Heart right ventricle (tissue), 16 donors: ENCODE measurements at regions not wholly inside any gene's neighbourhood (a gene's known extent, or its start where the extent isn't known, plus 50 kb on each side); places are given as distances from the start of the nearest gene placed in this dataset.

ENCODE experiments used
- ATAC-seq, 8 donors: fragments of 200-7000 bp; cut with Tn5 transposase; one replicate each; pipeline ENCODE4 v1.9.1; 2020; ENCODE audit warnings: mild to moderate bottlenecking in 8 of 8, moderate library complexity in 8 of 8, moderate number of reproducible peaks in 1 of 8
- DNase-seq, 2 donors: peaks; one replicate each; pipeline ENCODE4 v3.0.0-alpha.2; 2020
- H3K27ac ChIP-seq, 10 donors: fragments of 200-600 bp; sonication (generic) in 2 of 10; one replicate each; pipeline versions ENCODE4 v1.5.0 to v1.8.0; 2020 to 2022; ENCODE audit warnings: mild to moderate bottlenecking in 3 of 10
- H3K27me3 ChIP-seq, 7 donors: fragments of 200-600 bp; one replicate each; pipeline ENCODE4 v1.8.0; 2021 to 2022; ENCODE audit warnings: mild to moderate bottlenecking in 2 of 7
- H3K36me3 ChIP-seq, 9 donors: fragments of 200-600 bp; sonication (generic) in 1 of 9; one replicate each; pipeline versions ENCODE4 v1.5.0 to v1.8.0; 2020 to 2022; ENCODE audit warnings: mild to moderate bottlenecking in 2 of 9
- H3K4me1 ChIP-seq, 9 donors: fragments of 200-600 bp; sonication (generic) in 1 of 9; one replicate each; pipeline versions ENCODE4 v1.5.0 to v1.8.0; 2020 to 2022; ENCODE audit warnings: mild to moderate bottlenecking in 4 of 9
- H3K4me3 ChIP-seq, 10 donors: fragments of 200-600 bp; sonication (generic) in 2 of 10; one replicate each; pipeline versions ENCODE4 v1.5.0 to v1.8.0; 2020 to 2022; ENCODE audit warnings: mild to moderate bottlenecking in 7 of 10, moderate library complexity in 2 of 10
- H3K9me3 ChIP-seq, 11 donors: fragments of 200-600 bp in 10 of 11; sonication (generic) in 2 of 11; one replicate each; pipeline versions ENCODE4 v1.5.0 to v1.8.0; 2013 to 2022; ENCODE audit warnings: mild to moderate bottlenecking in 2 of 11, control low read depth in 1 of 11, moderate library complexity in 1 of 11
- WGBS, 2 donors: extraction: QIAGEN DNeasy Blood & Tissue Kit; methylation state at CpG; one replicate each; pipeline ENCODE4 v1.1.7; 2013; ENCODE audit warnings: inconsistent platforms in 1 of 2; 5-methylcytosine and 5-hydroxymethylcytosine counted together
- intact Hi-C, 10 donors: fragments of 100-400 bp; cut with DNase I; formaldehyde crosslinking; loops; one replicate each; pipeline versions ENCODE4 v1.11.1 to v1.14.2; 2022
- TF ChIP-seq, protein P1 (sequence below), 9 donors: fragments of 200-600 bp; sonication (generic) in 2 of 9; IDR thresholded peaks; one replicate each; pipeline versions ENCODE4 v1.5.0 to v1.8.0; 2021 to 2022; ENCODE audit warnings: antibody characterized with exemption in 9 of 9, mild to moderate bottlenecking in 5 of 9, moderate library complexity in 1 of 9
- donor health status: Arrhythmogenic right ventricular cardiomyopathy.
- donor health status: ischemic (EF 13 %, LVEDD 7.1; RV severe dilation, severe dysfunction).
- donor health status: healthy with polysubstance abuse.
- donor health status: DM: no; HTN: yes; CAD: no.
- donor health status: DM: no; HTN: no; CAD: no.
- donor health status: ischemic (EF 25% LVEDD 6.9; RV normal size, moderate dysfunction).
- donor health status: ischemic (EF 25% LVEDD 5.7; RV mildly dilated, moderate dysfunction).
- donor health status: healthy.
- donor health status: DM: yes; HTN: yes; CAD: no.
- donor health status: Ischemic cardiomyopathy.
- donor health status: ischemic (EF 35%, LVEDD 5.7; RV mildly dilated, moderate dysfunction).
- donor health status: nonischemic (EF 11% LVEDD 7.7; RV severe dilation, severe dysfunction).
- donor health status: DM: yes; HTN: yes; CAD: no.
- donor health status: PGD.
- donor health status: ischemic (EF 29% LVEDD 5.4; RV normal size, mild dysfunction).
- donor health status: nonischemic (EF 23%, LVEDD 6.1; RV moderate dilation, normal function).

GRCh38 chr11:71194710-71195109, 57.7 kb downstream of the SHANK2 start:
- 90 to 91% methylated on average over 5 of the region's 5 CpGs for WGBS, 2 donors
- Histone ChIP-seq H3K36me3 (no peaks in the 10 kb centered on the region), H3K9me3 (no peaks in the 10 kb centered on the region), H3K4me1 (no peaks in the 10 kb centered on the region), H3K27ac (no peak overlapping the region), H3K4me3 (no peak overlapping the region), H3K27me3 (peaks cover 0 to 36% (median 7%) of the 10 kb centered on the region in 7 donors)
- DNase-seq, result no peak
- no peak for ATAC-seq
- TF ChIP-seq, protein P1, sequence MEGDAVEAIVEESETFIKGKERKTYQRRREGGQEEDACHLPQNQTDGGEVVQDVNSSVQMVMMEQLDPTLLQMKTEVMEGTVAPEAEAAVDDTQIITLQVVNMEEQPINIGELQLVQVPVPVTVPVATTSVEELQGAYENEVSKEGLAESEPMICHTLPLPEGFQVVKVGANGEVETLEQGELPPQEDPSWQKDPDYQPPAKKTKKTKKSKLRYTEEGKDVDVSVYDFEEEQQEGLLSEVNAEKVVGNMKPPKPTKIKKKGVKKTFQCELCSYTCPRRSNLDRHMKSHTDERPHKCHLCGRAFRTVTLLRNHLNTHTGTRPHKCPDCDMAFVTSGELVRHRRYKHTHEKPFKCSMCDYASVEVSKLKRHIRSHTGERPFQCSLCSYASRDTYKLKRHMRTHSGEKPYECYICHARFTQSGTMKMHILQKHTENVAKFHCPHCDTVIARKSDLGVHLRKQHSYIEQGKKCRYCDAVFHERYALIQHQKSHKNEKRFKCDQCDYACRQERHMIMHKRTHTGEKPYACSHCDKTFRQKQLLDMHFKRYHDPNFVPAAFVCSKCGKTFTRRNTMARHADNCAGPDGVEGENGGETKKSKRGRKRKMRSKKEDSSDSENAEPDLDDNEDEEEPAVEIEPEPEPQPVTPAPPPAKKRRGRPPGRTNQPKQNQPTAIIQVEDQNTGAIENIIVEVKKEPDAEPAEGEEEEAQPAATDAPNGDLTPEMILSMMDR (IDR thresholded peaks at IDR 0.05), result no peak
- intact Hi-C loops, result no loop called here

DNA sequence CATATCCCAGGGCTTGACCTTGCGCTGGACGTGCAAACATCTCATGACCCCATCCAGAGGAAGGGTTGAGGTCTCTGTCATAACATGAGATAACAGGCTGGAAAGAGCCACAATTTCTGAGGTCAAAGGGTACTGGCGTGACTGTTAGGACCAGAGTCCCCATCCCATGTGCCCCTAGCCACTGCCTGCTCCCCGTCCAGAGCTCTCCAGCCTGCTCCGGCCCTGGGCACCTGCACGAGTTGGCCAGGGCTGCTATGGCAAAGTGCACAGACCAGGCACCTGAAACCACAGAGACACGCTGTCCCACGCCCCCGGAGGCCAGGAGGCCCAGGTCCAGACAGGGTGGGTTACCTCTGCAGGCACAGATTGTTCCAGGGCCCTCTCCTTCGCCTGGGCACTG, 58.9 kb downstream of the SHANK2 start:
- no peak for ATAC-seq
- no peak overlapping the region for H3K4me3 ChIP-seq

DNA sequence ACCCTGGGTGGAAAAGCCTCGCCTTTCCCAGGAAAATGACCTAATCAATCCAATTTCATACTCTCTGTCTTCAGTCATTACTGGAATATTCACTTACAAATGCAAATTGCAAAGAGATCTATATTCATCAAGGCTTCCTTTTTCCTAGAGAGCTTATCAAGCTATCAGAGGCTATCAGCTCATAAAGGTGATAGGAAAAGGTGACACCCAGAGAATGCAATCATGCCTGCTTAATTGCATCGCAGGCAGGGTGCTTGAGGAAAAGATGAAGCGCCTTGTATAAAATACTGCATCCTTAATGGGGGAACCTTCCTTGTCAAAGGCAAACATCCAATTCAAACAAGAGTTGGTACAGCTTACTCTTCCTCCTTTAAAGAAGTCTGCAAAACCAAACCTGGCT, 59.7 kb downstream of the SHANK2 start:
- intact Hi-C loops, result no loop called here
- Histone ChIP-seq H3K27me3 (peaks cover 0 to 41% (median 7%) of the 10 kb centered on the region in 7 donors), H3K36me3 (no peaks in the 10 kb centered on the region), H3K9me3 (no peaks in the 10 kb centered on the region), H3K4me1 (no peaks in the 10 kb centered on the region), H3K4me3 (no peak overlapping the region), H3K27ac (no peak overlapping the region)
- no peak for DNase-seq
- TF ChIP-seq, protein P1 (IDR thresholded peaks at IDR 0.05), result no peak
- no peak for ATAC-seq
- 78 to 82% methylated on average over 3 of the region's 3 CpGs for WGBS, 2 donors

More for the DNA sequence above, 58.9 kb downstream of the SHANK2 start:
- Histone ChIP-seq H3K36me3 (no peaks in the 10 kb centered on the region), H3K27me3 (peaks cover 0 to 36% (median 7%) of the 10 kb centered on the region in 7 donors), H3K9me3 (no peaks in the 10 kb centered on the region), H3K4me1 (no peaks in the 10 kb centered on the region), H3K27ac (no peak overlapping the region)
- intact Hi-C loops, result no loop called here
- DNase-seq, result no peak
- WGBS, 2 donors, result 81 to 83% methylated on average over 10 of the region's 10 CpGs
- TF ChIP-seq, protein P1 (IDR thresholded peaks at IDR 0.05), result no peak

GRCh38 chr11:71191201-71191600, 61.2 kb downstream of the SHANK2 start:
- no peak overlapping the region for H3K4me3 ChIP-seq
- TF ChIP-seq, protein P1 (IDR thresholded peaks at IDR 0.05), result no peak
- intact Hi-C loops, result no loop called here
- no peak overlapping the region for H3K27ac ChIP-seq
- H3K4me1 ChIP-seq, result no peaks in the 10 kb centered on the region
- peaks cover 0 to 38% (median 7%) of the 10 kb centered on the region in 7 donors for H3K27me3 ChIP-seq
- ATAC-seq (no peak), DNase-seq (no peak)
- H3K36me3 ChIP-seq, result no peaks in the 10 kb centered on the region
- H3K9me3 ChIP-seq, result no peaks in the 10 kb centered on the region
- 71 to 78% methylated on average over 8 of the region's 8 CpGs for WGBS, 2 donors
